Fibroblast of mammary gland (primary cell): ENCODE measurements at regions not wholly inside any gene's neighbourhood (a gene's known extent, or its start where the extent isn't known, plus 50 kb on each side); places are given as distances from the start of the nearest gene placed in this dataset.

Experiments used
- DNase-seq: peaks from one replicate; pipeline ENCODE4 v3.0.0-alpha.2; 2010; ENCODE audit warnings: low read depth
- H3K4me3 ChIP-seq: 2 replicates; pipeline ENCODE4 v1.5.1; 2011; ENCODE audit warnings: low read depth, mild to moderate bottlenecking, low read length, moderate library complexity; ENCODE audit not compliant: control insufficient read depth
- CTCF ChIP-seq: conservative IDR thresholded peaks from 2 replicates; pipeline ENCODE4 v1.5.1; 2011; ENCODE audit warnings: low read depth, low read length, inconsistent platforms; ENCODE audit not compliant: control insufficient read depth, insufficient read depth

DNA sequence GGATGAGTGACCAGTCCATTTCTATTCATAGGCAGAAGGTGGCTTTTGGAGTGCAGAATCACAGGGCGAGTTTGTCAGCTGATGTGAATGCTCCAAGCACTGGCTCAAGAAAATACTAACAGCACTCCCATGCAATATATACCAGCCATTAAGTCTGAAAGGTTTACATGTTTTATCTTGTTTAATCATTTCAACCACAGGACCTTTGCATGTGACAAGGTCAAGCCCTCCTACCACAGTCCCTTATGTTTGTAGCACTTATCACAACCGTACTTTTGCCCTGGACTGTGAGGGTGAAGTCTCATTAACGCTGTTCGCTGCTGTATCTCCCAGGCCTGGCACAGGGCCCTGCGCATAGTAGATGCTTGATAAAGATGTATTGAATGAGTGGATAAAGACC lies 99.3 kb upstream of the PMEPA1 start:
- DNase-seq = no peak
- no peak overlapping the region for H3K4me3 ChIP-seq
- TF ChIP-seq CTCF = no peak

- no peak for DNase-seq
- no peak for TF ChIP-seq CTCF
- H3K4me3 ChIP-seq = no peak overlapping the region
These were observed 98.7 kb upstream of the PMEPA1 start for GRCh38 chr20:57808264-57809070.

DNA sequence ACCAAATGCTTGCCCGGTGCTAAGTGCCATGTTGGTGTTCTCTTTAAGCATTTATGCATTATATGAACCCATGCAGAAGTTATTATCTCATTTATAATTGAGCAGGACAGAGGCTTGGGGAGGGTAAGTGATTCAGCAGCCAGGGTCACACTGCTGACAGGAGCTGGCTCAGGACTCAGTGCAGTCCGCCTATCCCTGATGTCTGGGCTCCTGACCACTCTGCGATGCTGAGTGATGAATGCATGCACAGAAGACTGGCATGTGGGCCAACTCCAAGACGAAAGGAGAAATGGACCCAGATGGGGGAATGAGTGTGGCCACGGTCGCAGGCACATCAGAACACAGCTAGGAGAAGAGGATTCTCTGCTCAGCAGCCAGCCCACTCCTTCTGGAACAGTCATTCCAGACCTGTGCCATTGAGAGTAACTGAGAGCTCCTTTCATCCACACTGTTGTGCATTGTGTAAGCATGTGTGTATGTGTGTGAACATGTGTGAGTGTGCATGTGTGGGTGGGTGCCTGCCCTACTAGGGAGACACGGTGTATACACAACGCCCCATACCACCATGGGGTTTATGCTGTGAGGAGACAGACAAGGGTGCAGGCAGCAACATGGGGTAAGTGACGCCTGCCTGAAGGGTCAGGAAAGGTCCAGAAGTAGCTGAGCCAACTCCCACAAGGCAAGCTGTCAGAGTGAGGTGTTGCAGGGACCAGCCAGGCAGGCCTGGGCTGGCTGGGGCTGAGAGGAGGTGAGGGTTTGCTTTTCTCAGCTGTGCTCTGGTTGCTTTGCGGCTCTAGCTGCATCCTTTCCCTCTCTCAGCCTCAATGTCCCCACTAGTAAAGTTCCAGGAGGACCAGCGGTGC lies 97.8 kb upstream of the PMEPA1 start:
- no peak for DNase-seq
- H3K4me3 ChIP-seq = no peak overlapping the region
- no peak for TF ChIP-seq CTCF

GRCh38 chr20:57806975-57807374 lies 97.2 kb upstream of the PMEPA1 start:
- TF ChIP-seq CTCF = no peak
- no peak overlapping the region for H3K4me3 ChIP-seq
- no peak for DNase-seq

- no peak for TF ChIP-seq CTCF
- no peak for DNase-seq
- H3K4me3 ChIP-seq = no peak overlapping the region
These were observed 96.7 kb upstream of the PMEPA1 start for GRCh38 chr20:57806476-57806875.

GRCh38 chr20:57805747-57806146 lies 95.9 kb upstream of the PMEPA1 start:
- no peak overlapping the region for H3K4me3 ChIP-seq
- no peak for DNase-seq
- no peak for TF ChIP-seq CTCF
